WERI-Rb-1 (cell line): ENCODE measurements at regions not wholly inside any gene's neighbourhood (a gene's known extent, or its start where the extent isn't known, plus 50 kb on each side); places are given as distances from the start of the nearest gene placed in this dataset.

ENCODE experiments used
- DNase-seq: peaks from one replicate; pipeline ENCODE4 v3.0.0-alpha.2; 2020
- H3K27ac ChIP-seq: fragments of 250-450 bp; sonication (Bioruptor Pico); 2 replicates; pipeline ENCODE4 v1.5.1; 2020; ENCODE audit warnings: mild to moderate bottlenecking, moderate library complexity
- H3K27me3 ChIP-seq: fragments of 250-450 bp; sonication (Bioruptor Pico); 2 replicates; pipeline ENCODE4 v1.5.1; 2021; ENCODE audit warnings: mild to moderate bottlenecking, low read depth, moderate library complexity; ENCODE audit not compliant: insufficient read depth, severe bottlenecking
- H3K36me3 ChIP-seq: fragments of 250-450 bp; sonication (Bioruptor Pico); 2 replicates; pipeline ENCODE4 v1.5.1; 2020; ENCODE audit warnings: mild to moderate bottlenecking, moderate library complexity
- H3K4me3 ChIP-seq: 2 replicates; pipeline ENCODE4 v1.5.1; 2011; ENCODE audit warnings: low read depth, mild to moderate bottlenecking, control low read depth, low read length
- H3K9me3 ChIP-seq: fragments of 250-450 bp; sonication (Bioruptor Pico); 2 replicates; pipeline ENCODE4 v1.5.1; 2021; ENCODE audit warnings: mild to moderate bottlenecking, moderate library complexity; ENCODE audit not compliant: severe bottlenecking
- CTCF ChIP-seq: IDR thresholded peaks from 2 replicates; pipeline ENCODE4 v1.5.1; 2011; ENCODE audit warnings: low read depth, mild to moderate bottlenecking, control low read depth, inconsistent platforms, low read length

DNA sequence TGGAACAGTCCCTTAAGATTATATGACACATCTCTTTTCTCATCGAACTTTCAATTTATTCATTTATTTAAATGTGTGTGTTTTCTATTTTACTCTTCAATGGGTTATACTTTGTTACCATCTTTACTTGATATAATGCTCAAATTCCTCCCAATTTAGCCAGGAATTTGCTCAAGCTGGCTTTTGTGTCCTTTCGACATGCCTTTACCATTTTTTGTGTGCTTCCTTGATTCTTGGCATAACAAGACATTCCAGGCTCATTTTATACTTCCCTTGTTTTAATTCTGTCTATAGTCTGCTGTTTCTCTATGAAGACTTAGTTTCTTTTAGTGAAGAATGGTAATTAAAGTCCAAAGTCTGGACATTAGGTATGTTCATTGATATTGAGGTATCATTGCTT is 315.8 kb downstream of the AEBP2 start:
- Histone ChIP-seq H3K4me3 (no peak overlapping the region), H3K9me3 (peaks cover 6% of the 10 kb centered on the region), H3K27ac (no peak overlapping the region), H3K27me3 (no peaks in the 10 kb centered on the region), H3K36me3 (no peaks in the 10 kb centered on the region)
- TF ChIP-seq CTCF = no peak
- no peak for DNase-seq

GRCh38 chr12:19757317-19757877 is 318.1 kb downstream of the AEBP2 start:
- no peak for DNase-seq
- Histone ChIP-seq H3K36me3 (no peaks in the 10 kb centered on the region), H3K9me3 (peaks cover 6% of the 10 kb centered on the region), H3K4me3 (no peak overlapping the region), H3K27me3 (no peaks in the 10 kb centered on the region), H3K27ac (no peak overlapping the region)
- TF ChIP-seq CTCF = peak; percentile 61

GRCh38 chr12:19759227-19759626 is 319.9 kb downstream of the AEBP2 start:
- Histone ChIP-seq H3K27ac (no peak overlapping the region), H3K27me3 (no peaks in the 10 kb centered on the region)
- no peak for TF ChIP-seq CTCF

GRCh38 chr12:19760611-19761010 is 321.3 kb downstream of the AEBP2 start:
- no peak for DNase-seq
- no peaks in the 10 kb centered on the region for H3K36me3 ChIP-seq
- TF ChIP-seq CTCF = no peak
- no peak overlapping the region for H3K4me3 ChIP-seq
- no peak overlapping the region for H3K27ac ChIP-seq
- H3K27me3 ChIP-seq = no peaks in the 10 kb centered on the region
- no peaks in the 10 kb centered on the region for H3K9me3 ChIP-seq

More at GRCh38 chr12:19759227-19759626, 319.9 kb downstream of the AEBP2 start:
- no peak for DNase-seq
- Histone ChIP-seq H3K4me3 (no peak overlapping the region), H3K9me3 (no peaks in the 10 kb centered on the region), H3K36me3 (no peaks in the 10 kb centered on the region)

GRCh38 chr12:19761463-19761862 is 322.2 kb downstream of the AEBP2 start:
- no peak for DNase-seq
- no peak overlapping the region for H3K4me3 ChIP-seq

More at GRCh38 chr12:19761463-19761862, 322.2 kb downstream of the AEBP2 start:
- TF ChIP-seq CTCF = no peak
- H3K36me3 ChIP-seq = no peaks in the 10 kb centered on the region
- no peaks in the 10 kb centered on the region for H3K9me3 ChIP-seq
- no peak overlapping the region for H3K27ac ChIP-seq
- H3K27me3 ChIP-seq = no peaks in the 10 kb centered on the region
